BLaER1 (cell line): ENCODE measurements at regions not wholly inside any gene's neighbourhood (a gene's known extent, or its start where the extent isn't known, plus 50 kb on each side); places are given as distances from the start of the nearest gene placed in this dataset.

Source experiments
- H3K27ac ChIP-seq: shearing (Covaris generic); formaldehyde crosslinking; 2 replicates; pipeline ENCODE4 v1.8.1; 2022
- H3K27me3 ChIP-seq: shearing (Covaris generic); formaldehyde crosslinking; 2 replicates; pipeline ENCODE4 v1.8.1; 2022
- H3K36me3 ChIP-seq: shearing (Covaris generic); formaldehyde crosslinking; 2 replicates; pipeline ENCODE4 v1.8.1; 2022
- H3K4me1 ChIP-seq: shearing (Covaris generic); formaldehyde crosslinking; 2 replicates; pipeline ENCODE4 v1.8.1; 2022
- H3K4me2 ChIP-seq: shearing (Covaris generic); formaldehyde crosslinking; 2 replicates; pipeline ENCODE4 v1.8.1; 2022
- H3K4me3 ChIP-seq: shearing (Covaris generic); formaldehyde crosslinking; 2 replicates; pipeline ENCODE4 v1.8.1; 2022
- H3K9ac ChIP-seq: shearing (Covaris generic); formaldehyde crosslinking; 2 replicates; pipeline ENCODE4 v1.8.1; 2022
- H3K9me3 ChIP-seq: shearing (Covaris generic); formaldehyde crosslinking; 2 replicates; pipeline ENCODE4 v1.8.1; 2022
- H4K20me1 ChIP-seq: shearing (Covaris generic); formaldehyde crosslinking; 2 replicates; pipeline ENCODE4 v1.8.1; 2022
- Cebpa-rat ChIP-seq: shearing (Covaris generic); IDR thresholded peaks from 2 replicates; pipeline ENCODE4 v1.8.1; 2022

DNA sequence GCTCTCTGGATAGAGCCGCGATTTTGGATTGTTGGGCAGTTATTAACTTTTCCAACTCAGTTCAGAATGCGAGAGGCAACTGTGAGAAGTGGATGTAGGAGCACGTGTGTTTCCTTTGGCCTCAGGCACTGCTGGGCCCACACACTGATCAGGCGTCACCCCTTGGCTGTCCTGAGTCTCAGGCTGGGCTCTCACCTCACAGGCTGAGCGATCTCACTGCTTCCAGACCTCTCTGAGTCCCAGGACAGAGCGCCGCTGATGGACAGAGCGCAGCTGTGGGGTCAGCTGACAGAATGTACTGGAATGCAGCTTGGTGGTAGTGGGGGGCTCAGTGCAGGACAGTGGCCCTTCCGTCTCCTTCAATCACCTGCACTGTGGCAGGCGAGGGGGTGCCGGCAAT, 516.2 kb downstream of the TBC1D22A start:
- H4K20me1 ChIP-seq: no peaks in the 10 kb centered on the region
- no peak overlapping the region for H3K9ac ChIP-seq
- no peak for TF ChIP-seq Cebpa-rat
- no peak overlapping the region for H3K27ac ChIP-seq
- no peaks in the 10 kb centered on the region for H3K27me3 ChIP-seq
- H3K4me3 ChIP-seq: no peak overlapping the region
- no peaks in the 10 kb centered on the region for H3K36me3 ChIP-seq
- H3K4me2 ChIP-seq: no peak overlapping the region
- H3K4me1 ChIP-seq: no peaks in the 10 kb centered on the region
- no peaks in the 10 kb centered on the region for H3K9me3 ChIP-seq

DNA sequence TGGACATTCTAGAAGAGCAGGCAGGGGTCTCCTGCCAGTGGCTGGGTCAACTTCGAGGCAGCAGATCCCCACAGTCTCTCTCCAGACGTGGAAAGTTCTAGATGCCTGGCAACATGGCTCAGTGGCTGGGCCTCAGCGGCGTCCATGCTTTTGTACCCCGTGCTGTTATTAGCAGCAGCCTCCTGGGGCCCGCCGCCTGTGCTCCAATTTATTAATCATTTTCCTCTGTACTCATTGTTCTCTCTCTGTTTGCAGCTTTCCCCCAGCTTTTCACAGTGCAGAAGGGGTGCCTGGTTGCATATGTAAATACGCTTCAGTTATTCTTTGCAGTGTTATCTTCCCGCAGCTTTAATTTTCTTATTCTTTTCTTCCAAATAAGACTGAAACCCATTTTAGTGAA, 515.1 kb downstream of the TBC1D22A start:
- no peaks in the 10 kb centered on the region for H3K27me3 ChIP-seq
- H3K4me3 ChIP-seq: no peak overlapping the region
- no peak for TF ChIP-seq Cebpa-rat
- H4K20me1 ChIP-seq: no peaks in the 10 kb centered on the region
- H3K36me3 ChIP-seq: no peaks in the 10 kb centered on the region
- no peaks in the 10 kb centered on the region for H3K9me3 ChIP-seq
- H3K9ac ChIP-seq: no peak overlapping the region
- H3K4me1 ChIP-seq: no peaks in the 10 kb centered on the region
- H3K27ac ChIP-seq: no peak overlapping the region
- no peak overlapping the region for H3K4me2 ChIP-seq

- no peaks in the 10 kb centered on the region for H3K36me3 ChIP-seq
- no peaks in the 10 kb centered on the region for H3K9me3 ChIP-seq
- H3K27ac ChIP-seq: no peak overlapping the region
- no peaks in the 10 kb centered on the region for H3K27me3 ChIP-seq
- no peaks in the 10 kb centered on the region for H4K20me1 ChIP-seq
- TF ChIP-seq Cebpa-rat: no peak
- no peak overlapping the region for H3K4me3 ChIP-seq
- H3K4me1 ChIP-seq: no peaks in the 10 kb centered on the region
- no peak overlapping the region for H3K4me2 ChIP-seq
- H3K9ac ChIP-seq: no peak overlapping the region
Measured at GRCh38 chr22:47276991-47277390, 514.5 kb downstream of the TBC1D22A start.

DNA sequence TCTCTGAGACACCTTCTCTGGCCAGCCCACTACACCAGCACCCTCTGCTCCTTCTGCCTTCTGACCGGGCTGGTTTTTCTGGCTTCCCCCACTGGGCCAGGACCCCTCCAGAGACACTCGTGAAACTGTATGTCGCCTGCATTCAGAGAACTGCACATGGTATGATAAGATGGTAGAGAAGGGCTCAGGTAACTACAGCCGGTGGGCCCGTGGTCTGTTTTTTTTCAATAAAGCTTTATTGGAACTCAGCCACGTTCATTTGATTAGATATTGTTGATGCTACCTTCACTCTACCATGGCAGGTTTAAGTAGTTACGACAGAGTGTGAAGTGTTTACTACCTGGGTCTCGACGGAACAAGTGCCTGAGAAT, 514.0 kb downstream of the TBC1D22A start:
- H3K4me2 ChIP-seq: no peak overlapping the region
- TF ChIP-seq Cebpa-rat: no peak
- no peak overlapping the region for H3K9ac ChIP-seq
- H3K9me3 ChIP-seq: no peaks in the 10 kb centered on the region
- no peak overlapping the region for H3K27ac ChIP-seq
- no peaks in the 10 kb centered on the region for H4K20me1 ChIP-seq
- no peaks in the 10 kb centered on the region for H3K27me3 ChIP-seq
- no peak overlapping the region for H3K4me3 ChIP-seq
- H3K36me3 ChIP-seq: no peaks in the 10 kb centered on the region
- no peaks in the 10 kb centered on the region for H3K4me1 ChIP-seq

DNA sequence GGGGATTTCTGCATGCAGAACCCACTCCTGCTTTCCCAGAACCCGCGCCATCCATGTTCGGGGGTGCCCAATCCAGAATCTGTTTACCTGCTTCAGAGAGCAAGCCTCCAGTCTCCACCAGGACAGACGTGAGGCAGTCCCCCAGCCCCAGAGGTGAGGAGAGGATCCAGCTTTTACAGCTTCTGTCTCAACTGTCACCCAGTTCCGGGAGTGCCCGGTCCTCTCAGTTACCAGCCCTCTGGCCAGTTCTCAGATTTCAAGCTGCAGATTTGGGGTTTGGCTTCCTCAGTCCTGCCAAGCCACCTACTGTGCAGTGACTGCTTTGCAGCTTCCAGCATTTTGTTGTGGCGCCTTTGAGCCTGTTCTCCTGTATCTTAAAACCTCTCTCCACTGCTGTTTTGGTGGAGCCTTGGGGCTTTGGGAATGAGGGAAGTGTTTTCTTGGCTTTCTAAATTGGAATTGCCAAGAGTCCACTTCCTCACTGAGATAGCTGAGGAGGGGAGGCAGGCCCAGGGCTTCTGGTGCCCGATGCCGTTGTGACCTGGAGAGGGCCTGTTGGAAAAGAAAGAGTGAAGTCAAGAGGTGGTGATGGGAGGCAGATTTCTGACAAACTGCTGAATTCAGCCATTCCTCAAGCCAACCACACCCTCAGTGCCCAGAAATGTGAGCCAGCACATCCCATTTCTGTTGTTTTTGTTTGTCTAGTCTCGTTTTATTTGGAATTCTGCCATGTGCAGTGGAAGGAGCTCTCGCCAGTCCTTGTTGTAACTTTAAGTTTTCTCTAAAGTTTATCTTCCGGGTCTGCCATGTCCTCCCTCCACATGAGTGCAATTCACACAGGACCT, 513.4 kb downstream of the TBC1D22A start:
- H3K4me3 ChIP-seq: no peak overlapping the region
- no peaks in the 10 kb centered on the region for H4K20me1 ChIP-seq
- no peak for TF ChIP-seq Cebpa-rat
- H3K27me3 ChIP-seq: no peaks in the 10 kb centered on the region
- no peak overlapping the region for H3K27ac ChIP-seq
- H3K4me2 ChIP-seq: no peak overlapping the region
- no peaks in the 10 kb centered on the region for H3K4me1 ChIP-seq
- no peaks in the 10 kb centered on the region for H3K36me3 ChIP-seq
- no peak overlapping the region for H3K9ac ChIP-seq
- no peaks in the 10 kb centered on the region for H3K9me3 ChIP-seq

DNA sequence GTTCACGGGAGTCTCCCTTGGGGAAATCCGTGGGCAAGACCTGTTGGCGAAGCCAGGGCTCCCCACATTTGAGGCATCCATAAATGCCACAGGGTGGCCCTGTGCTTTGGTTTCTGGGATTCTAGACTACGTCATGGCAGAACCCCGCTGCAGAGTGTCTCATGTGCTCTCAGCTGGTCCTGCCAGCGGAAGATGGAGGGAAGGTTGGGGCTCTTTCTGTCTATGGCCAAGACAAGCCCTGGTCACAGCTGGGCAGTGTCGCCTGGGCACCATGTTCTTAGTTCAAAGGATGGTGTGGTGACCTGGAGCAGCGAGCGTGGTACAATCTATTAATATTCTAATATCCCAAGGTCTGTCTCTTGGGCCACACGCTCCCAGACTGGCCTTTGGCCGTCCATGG, 511.7 kb downstream of the TBC1D22A start:
- no peak overlapping the region for H3K4me2 ChIP-seq
- H3K9me3 ChIP-seq: no peaks in the 10 kb centered on the region
- H3K4me1 ChIP-seq: no peaks in the 10 kb centered on the region
- no peak for TF ChIP-seq Cebpa-rat
- H3K27me3 ChIP-seq: no peaks in the 10 kb centered on the region
- no peak overlapping the region for H3K27ac ChIP-seq
- no peak overlapping the region for H3K4me3 ChIP-seq
- H3K9ac ChIP-seq: no peak overlapping the region
- no peaks in the 10 kb centered on the region for H3K36me3 ChIP-seq
- H4K20me1 ChIP-seq: no peaks in the 10 kb centered on the region

DNA sequence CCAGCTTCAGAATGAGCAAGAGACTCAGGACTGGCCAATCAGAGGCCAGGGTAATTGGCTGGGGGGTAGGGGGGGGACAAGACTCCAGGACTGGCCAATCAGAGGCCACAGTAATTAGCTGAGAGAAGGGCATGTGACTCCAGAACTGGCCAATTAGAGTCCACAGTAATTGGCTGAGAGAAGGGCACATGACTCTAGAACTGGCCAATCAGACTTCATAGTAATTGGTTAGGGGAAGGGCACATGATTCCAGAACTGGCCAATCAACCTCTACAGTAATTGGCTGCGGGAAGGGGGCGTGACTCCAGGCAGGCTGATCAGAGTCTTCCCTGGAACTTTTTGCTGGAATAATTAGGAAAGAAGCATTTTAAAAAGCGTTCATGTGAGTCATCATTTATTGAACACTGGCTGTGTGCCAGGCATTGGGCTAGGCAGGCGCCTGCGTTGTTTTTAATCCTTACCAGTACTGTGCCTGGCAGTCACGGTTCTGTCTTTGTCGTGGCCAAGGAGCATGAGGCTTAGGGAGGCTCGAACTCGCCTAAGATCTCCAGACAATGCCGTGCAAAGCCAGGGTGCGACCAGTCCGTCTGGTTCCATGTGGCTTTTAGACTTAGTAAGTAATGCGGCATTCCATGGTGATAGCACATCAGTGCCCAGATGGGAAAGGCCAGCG, 508.1 kb downstream of the TBC1D22A start:
- Histone ChIP-seq H4K20me1 (no peaks in the 10 kb centered on the region), H3K4me3 (no peak overlapping the region), H3K27me3 (no peaks in the 10 kb centered on the region), H3K36me3 (no peaks in the 10 kb centered on the region), H3K27ac (no peak overlapping the region), H3K9me3 (no peaks in the 10 kb centered on the region), H3K4me1 (no peaks in the 10 kb centered on the region), H3K9ac (no peak overlapping the region), H3K4me2 (no peak overlapping the region)
- no peak for TF ChIP-seq Cebpa-rat

DNA sequence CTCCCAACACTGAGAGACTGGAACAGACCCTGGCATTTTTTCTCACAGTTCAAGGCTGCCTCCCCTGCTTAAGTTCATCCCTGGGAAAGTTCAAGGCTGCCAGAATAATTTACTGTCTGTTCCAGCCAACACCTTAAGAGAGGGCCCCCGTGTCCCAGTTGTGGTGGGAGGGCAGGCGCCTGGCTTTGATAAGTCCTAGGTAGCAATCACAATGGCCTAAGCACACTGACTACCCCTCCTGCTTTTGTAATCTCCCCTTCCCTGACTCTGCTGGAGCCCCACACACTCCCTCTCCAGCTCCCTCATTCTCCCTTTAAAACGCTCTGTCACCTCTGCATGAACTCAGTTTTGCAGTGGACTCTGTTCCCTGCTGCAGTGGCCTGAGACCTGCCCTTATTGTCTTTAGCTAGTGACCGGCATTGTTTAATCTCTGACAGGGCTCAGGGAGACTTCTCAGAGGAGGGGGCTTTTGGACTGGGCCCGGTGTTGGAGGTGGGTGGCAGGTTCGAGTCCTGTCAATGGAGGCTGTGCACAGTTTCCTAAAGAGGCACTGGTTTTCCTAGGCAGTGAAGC, 507.2 kb downstream of the TBC1D22A start:
- Histone ChIP-seq H3K9ac (no peak overlapping the region), H3K27ac (no peak overlapping the region), H3K4me2 (no peak overlapping the region), H4K20me1 (no peaks in the 10 kb centered on the region), H3K27me3 (no peaks in the 10 kb centered on the region), H3K36me3 (no peaks in the 10 kb centered on the region), H3K4me3 (no peak overlapping the region), H3K9me3 (no peaks in the 10 kb centered on the region), H3K4me1 (no peaks in the 10 kb centered on the region)
- TF ChIP-seq Cebpa-rat: no peak

DNA sequence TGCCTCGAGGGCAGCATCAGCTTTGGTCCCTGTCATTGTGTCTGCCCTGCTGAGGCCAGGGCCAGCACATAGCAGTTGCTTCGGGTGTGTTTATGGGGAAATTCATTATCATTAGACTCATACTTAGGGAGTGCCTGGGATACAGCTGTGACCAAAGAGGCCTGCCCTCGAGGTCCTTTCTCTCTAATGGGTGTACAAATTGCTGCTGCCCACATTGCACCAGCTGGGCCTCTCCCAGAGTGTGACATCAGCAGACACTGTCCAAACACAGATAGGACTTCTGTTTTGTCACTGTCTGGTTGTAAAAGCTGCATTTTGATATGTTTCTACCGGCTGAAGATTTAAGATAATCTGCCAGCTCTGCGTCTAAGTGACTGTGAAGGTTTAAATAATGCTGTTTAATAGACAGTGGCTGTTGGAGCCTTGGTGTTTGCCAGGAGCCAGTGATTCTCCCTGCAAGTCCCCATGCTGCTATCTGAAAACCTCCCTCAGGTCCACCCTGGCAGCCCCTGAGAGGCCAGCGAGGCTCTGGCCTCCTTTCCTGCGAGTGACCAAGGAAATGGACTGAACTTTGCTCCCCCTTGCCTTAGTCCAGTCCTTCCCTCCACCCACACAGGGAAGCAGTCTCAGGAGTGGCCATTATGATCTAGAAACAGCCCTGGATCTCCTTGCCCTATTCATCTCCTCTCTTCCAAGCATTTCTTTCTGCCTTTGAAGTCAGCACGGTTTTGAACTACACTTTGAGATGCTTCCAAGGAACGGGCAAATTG, 505.2 kb downstream of the TBC1D22A start:
- H3K9ac ChIP-seq: no peak overlapping the region
- no peak overlapping the region for H3K4me3 ChIP-seq
- H3K4me1 ChIP-seq: no peaks in the 10 kb centered on the region
- no peaks in the 10 kb centered on the region for H3K9me3 ChIP-seq
- no peak overlapping the region for H3K27ac ChIP-seq
- H3K4me2 ChIP-seq: no peak overlapping the region
- H3K36me3 ChIP-seq: no peaks in the 10 kb centered on the region
- H3K27me3 ChIP-seq: no peaks in the 10 kb centered on the region
- TF ChIP-seq Cebpa-rat: no peak
- H4K20me1 ChIP-seq: no peaks in the 10 kb centered on the region

- H3K4me2 ChIP-seq: no peak overlapping the region
- no peaks in the 10 kb centered on the region for H3K27me3 ChIP-seq
- no peaks in the 10 kb centered on the region for H3K4me1 ChIP-seq
- H3K9ac ChIP-seq: no peak overlapping the region
- H3K27ac ChIP-seq: no peak overlapping the region
- no peaks in the 10 kb centered on the region for H3K36me3 ChIP-seq
- no peaks in the 10 kb centered on the region for H3K9me3 ChIP-seq
- no peaks in the 10 kb centered on the region for H4K20me1 ChIP-seq
- H3K4me3 ChIP-seq: no peak overlapping the region
- no peak for TF ChIP-seq Cebpa-rat
Measured at GRCh38 chr22:47266329-47266728, 503.9 kb downstream of the TBC1D22A start.
